ENCODE measurements at regions not wholly inside any gene's neighbourhood (a gene's known extent, or its start where the extent isn't known, plus 50 kb on each side); places are given as distances from the start of the nearest gene placed in this dataset.

- TF ChIP-seq EP300 (IDR thresholded peaks at IDR 0.05; ENCODE audit: borderline replicate concordance in 1 of 2, control insufficient read depth in 1 of 2, low read depth in 2 of 2, low read length in 2 of 2) (0 out of 4 replicates have a peak, but pooled peaks of 1 of the 2 experiments have one; percentile 22), NRF1 (conservative IDR thresholded peaks at IDR 0.05; ENCODE audit: low read depth, low read length) (no peak), EED (IDR thresholded peaks at IDR 0.05; ENCODE audit: low read depth) (no peak), SPI1 (IDR thresholded peaks at IDR 0.05; ENCODE audit: borderline replicate concordance, insufficient read depth, low read depth, low read length) (peak; percentile 89), BRCA1 (IDR thresholded peaks at IDR 0.05; ENCODE audit: low read depth, low read length) (no peak), CHD1 (IDR thresholded peaks at IDR 0.05; ENCODE audit: low read depth, low read length) (no peak), KDM1A (IDR thresholded peaks at IDR 0.05; ENCODE audit: borderline replicate concordance) (no peak), BACH1 (IDR thresholded peaks at IDR 0.05; ENCODE audit: borderline replicate concordance) (no peak), SUZ12 (IDR thresholded peaks at IDR 0.05; ENCODE audit: unreplicated experiment) (no peak), BHLHE40 (IDR thresholded peaks at IDR 0.05; ENCODE audit: borderline replicate concordance in 1 of 2, low read depth in 2 of 2, low read length in 1 of 2) (peak; percentile 45 to 57; a peak in 2 of 4 replicates), NFXL1 (IDR thresholded peaks at IDR 0.05; ENCODE audit: borderline replicate concordance) (no peak), SP1 (IDR thresholded peaks at IDR 0.05; ENCODE audit: low read depth, low read length) (no peak), NR2C2 (IDR thresholded peaks at IDR 0.05; ENCODE audit: borderline replicate concordance, control insufficient read depth, insufficient read length, low read depth) (no peak), DPF2 (IDR thresholded peaks at IDR 0.05) (0 out of 2 replicates have a peak, but pooled peaks have one; percentile 42), EGR1 (IDR thresholded peaks at IDR 0.05; ENCODE audit: borderline replicate concordance in 1 of 2, low read depth in 2 of 2, low read length in 2 of 2) (no peak), CEBPZ (IDR thresholded peaks at IDR 0.05; ENCODE audit: low read depth, low read length) (no peak), POU2F2 (IDR thresholded peaks at IDR 0.05; ENCODE audit: borderline replicate concordance, low read depth, low read length) (no peak), IKZF2 (IDR thresholded peaks at IDR 0.05) (peak; percentile 62 to 82; a peak in 3 of 4 replicates), GABPA (IDR thresholded peaks at IDR 0.05; ENCODE audit: low read depth) (no peak), TAF1 (IDR thresholded peaks at IDR 0.05; ENCODE audit: borderline replicate concordance, low read depth, low read length) (no peak), CTCF (IDR thresholded peaks at IDR 0.05 in 2 of 3, conservative IDR thresholded peaks at IDR 0.05 in 1 of 3; ENCODE audit: control insufficient read depth in 2 of 3, extremely low read depth in 1 of 3, insufficient read depth in 1 of 3, low read depth in 3 of 3, low read length in 3 of 3) (no peak), NBN (IDR thresholded peaks at IDR 0.05) (no peak)
Observed at GRCh38 chr2:225112362-225113126, 70.3 kb upstream of the DOCK10 start (continued).
